Stimulated activated CD8-positive, alpha-beta memory T cell treated with anti-CD3 and anti-CD28 coated beads, Interleukin-7, amount 100 ng/mL, for 48 hours (primary cell): ENCODE measurements at regions not wholly inside any gene's neighbourhood (a gene's known extent, or its start where the extent isn't known, plus 50 kb on each side); places are given as distances from the start of the nearest gene placed in this dataset.
"Not testable (repeated sequence)": the region's sequence is repeated elsewhere in the genome, so short reads cannot be mapped to it uniquely, and the experiment has no call there.

Experiments
- DNase-seq, 2 donors: peaks; one replicate each; pipeline ENCODE4 v3.0.0-alpha.2; 2020; ENCODE audit warnings: low read depth in 1 of 2; ENCODE audit errors: extremely low read depth in 1 of 2

GRCh38 chr1:199804526-199804925 lies 223.0 kb upstream of the NR5A2 start:
- no peak for DNase-seq

- DNase-seq = no peak
These were observed 219.2 kb upstream of the NR5A2 start for GRCh38 chr1:199808110-199808870.

GRCh38 chr1:199809311-199809710 lies 218.2 kb upstream of the NR5A2 start:
- DNase-seq = no peak

GRCh38 chr1:199811163-199811562 lies 216.3 kb upstream of the NR5A2 start:
- no peak for DNase-seq

GRCh38 chr1:199813198-199813597 lies 214.3 kb upstream of the NR5A2 start:
- no peak for DNase-seq

- no peak for DNase-seq
These were observed 211.6 kb upstream of the NR5A2 start for GRCh38 chr1:199815947-199816346.

GRCh38 chr1:199817266-199817665 lies 210.2 kb upstream of the NR5A2 start:
- DNase-seq = no peak

GRCh38 chr1:199821029-199821779 lies 206.3 kb upstream of the NR5A2 start:
- no peak for DNase-seq

GRCh38 chr1:199832451-199832850 lies 195.1 kb upstream of the NR5A2 start:
- no peak for DNase-seq

- DNase-seq = no peak
These were observed 192.8 kb upstream of the NR5A2 start for GRCh38 chr1:199834711-199835110.

- no peak for DNase-seq
These were observed 191.1 kb upstream of the NR5A2 start for GRCh38 chr1:199836430-199836829.

- DNase-seq = no peak
These were observed 190.2 kb upstream of the NR5A2 start for GRCh38 chr1:199837321-199837720.

- DNase-seq = not testable (repeated sequence)
These were observed 187.9 kb upstream of the NR5A2 start for GRCh38 chr1:199839608-199840007.

- not testable (repeated sequence) for DNase-seq
These were observed 184.4 kb upstream of the NR5A2 start for GRCh38 chr1:199843096-199843495.

- no peak for DNase-seq
These were observed 183.6 kb upstream of the NR5A2 start for GRCh38 chr1:199843861-199844260.

GRCh38 chr1:199847021-199847420 lies 180.5 kb upstream of the NR5A2 start:
- DNase-seq = no peak

- DNase-seq = no peak
These were observed 175.9 kb upstream of the NR5A2 start for GRCh38 chr1:199851439-199852140.

GRCh38 chr1:199854686-199855321 lies 172.7 kb upstream of the NR5A2 start:
- DNase-seq = no peak

- no peak for DNase-seq
These were observed 171.9 kb upstream of the NR5A2 start for GRCh38 chr1:199855580-199855979.

- DNase-seq = no peak
These were observed 171.2 kb upstream of the NR5A2 start for GRCh38 chr1:199856216-199856780.

- DNase-seq = no peak
These were observed 170.4 kb upstream of the NR5A2 start for GRCh38 chr1:199857108-199857507.
